Hepatic stellate cell (primary cell): ENCODE measurements at regions not wholly inside any gene's neighbourhood (a gene's known extent, or its start where the extent isn't known, plus 50 kb on each side); places are given as distances from the start of the nearest gene placed in this dataset.
"Not testable (repeated sequence)": the region's sequence is repeated elsewhere in the genome, so short reads cannot be mapped to it uniquely, and the experiment has no call there.

Experiments
- DNase-seq: peaks from one replicate; pipeline ENCODE4 v3.0.0; 2011; ENCODE audit warnings: low spot score

- DNase-seq, result no peak
Observed at GRCh38 chr4:184281231-184282139, 63.8 kb upstream of the ENPP6 start.

- no peak for DNase-seq
Observed at GRCh38 chr4:184280591-184281071, 63.0 kb upstream of the ENPP6 start.

DNA sequence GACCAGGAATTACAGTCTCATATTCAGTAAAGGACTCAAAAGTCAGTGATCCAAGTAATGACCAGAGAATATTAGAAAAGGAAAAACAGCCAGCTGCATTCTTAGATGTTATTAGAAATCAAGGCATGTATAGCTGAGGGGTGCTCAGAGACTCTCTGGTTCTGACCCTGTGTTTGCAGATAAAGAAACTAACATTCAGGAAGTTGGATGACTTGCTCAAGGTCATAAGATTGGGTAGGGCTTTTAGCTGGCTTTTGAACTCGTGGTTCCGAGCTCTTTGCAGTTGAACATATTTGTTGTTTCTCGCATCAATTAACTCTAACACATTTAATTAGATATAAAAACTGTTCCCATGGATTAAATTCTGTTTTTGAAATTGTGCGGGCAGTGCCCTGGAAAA is 62.5 kb upstream of the ENPP6 start:
- no peak for DNase-seq

GRCh38 chr4:184279496-184280061 is 61.9 kb upstream of the ENPP6 start:
- no peak for DNase-seq

DNA sequence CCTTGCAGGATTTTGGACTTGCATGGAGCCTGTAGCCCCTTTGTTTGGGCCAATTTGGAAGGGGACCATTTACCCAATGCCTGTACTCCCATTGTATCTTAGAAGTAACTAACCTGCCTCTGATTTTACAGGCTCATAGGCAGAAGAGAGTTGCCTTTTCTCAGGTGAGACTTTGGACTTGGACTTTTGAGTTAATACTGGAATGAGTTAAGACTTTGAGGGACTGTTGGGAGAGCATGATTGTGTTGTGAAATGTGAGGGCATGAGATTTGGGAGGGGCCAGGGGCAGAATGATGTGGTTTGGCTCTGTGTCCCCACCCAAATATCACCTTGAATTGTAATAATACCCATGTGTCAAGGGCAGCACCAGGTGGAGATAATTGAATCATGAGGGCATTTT is 60.1 kb upstream of the ENPP6 start:
- DNase-seq, result not testable (repeated sequence)

DNA sequence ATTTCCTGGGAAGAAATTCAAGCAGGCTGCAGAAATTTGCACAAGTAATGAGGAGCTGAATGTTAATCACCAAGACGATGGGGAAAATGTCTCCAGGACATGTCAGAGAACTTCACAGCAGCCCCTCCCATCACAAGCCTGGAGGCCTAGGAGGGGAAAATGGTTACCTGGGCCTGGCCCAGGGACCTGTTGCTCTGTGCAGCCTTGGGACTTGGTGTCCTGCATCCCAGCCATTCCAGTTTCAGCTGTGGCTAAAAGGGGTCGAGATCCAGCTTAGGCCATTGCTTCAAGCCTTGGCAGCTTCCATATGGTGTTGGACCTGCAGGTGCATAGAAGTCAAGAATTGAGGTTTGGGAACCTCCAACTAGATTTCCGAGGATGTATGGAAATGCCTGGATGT is 59.3 kb upstream of the ENPP6 start:
- not testable (repeated sequence) for DNase-seq

DNA sequence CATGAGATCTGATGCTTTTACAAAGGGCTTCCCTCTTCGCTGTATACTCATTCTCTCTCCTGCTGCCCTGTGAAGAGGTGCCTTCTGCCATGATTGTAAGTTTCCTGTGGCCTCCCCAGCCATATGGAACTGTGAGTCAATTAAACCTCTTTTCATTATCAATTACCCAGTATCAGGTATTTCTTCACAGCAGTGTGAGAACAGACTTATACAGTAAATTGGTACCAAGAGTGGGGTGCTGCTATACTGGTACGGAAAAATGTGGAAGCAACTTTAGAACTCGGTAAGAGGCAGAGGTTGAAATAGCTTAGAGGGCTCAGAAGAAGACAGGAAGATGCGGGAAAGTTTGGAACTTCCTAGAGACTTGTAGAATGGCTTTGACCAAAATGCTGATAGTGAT is 58.7 kb upstream of the ENPP6 start:
- not testable (repeated sequence) for DNase-seq

DNA sequence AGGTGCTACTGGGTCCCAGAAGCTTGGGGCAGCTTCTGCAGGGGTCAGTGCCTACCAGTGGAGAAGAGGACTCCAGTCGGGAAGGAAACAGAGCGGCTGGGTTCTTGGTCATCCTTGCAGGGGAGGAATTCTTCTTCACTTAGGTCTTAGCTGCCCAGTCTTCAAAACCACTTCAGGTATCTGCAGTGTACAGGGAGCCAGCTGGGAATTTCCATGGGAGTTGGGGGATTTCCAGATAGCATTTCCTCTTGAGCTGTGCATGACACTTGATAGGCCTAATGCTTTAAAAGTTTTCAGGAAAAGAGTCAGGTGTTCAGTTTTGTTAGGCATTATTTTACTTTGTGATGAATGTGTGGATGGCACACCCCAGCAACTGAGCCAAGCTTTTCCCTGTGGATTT is 58.1 kb upstream of the ENPP6 start:
- DNase-seq, result no peak

DNA sequence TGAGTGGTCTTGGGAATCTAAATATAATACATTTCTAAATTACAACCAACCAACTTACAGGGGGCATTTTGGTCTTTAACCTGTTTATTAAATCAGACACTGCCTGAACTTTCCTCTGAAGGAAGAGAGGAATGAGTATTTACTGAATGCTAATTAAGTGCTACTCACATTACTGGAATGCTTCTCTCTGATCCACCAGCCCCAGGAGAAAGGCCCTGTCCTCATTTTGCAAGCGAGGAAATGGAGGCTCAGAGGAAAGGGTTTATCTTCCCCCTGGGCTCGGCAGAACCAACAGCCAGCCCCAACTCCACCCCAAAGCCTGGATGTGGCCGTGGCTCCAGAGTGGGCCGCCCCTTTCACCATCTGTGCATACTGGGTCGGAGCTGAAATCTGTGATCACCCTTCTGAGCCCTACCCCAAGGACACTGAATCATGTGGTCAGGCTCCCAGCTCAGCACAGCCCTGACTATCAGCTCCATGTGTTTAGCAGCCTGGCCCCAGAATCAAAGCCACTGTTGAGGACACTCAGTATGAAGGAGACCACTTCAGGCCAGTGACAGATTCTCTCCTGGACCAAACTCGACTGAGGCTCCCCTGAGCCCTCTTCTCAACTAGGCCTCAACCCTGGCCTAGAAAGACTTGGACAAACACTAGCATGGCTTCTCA is 56.7 kb upstream of the ENPP6 start:
- DNase-seq, result no peak

DNA sequence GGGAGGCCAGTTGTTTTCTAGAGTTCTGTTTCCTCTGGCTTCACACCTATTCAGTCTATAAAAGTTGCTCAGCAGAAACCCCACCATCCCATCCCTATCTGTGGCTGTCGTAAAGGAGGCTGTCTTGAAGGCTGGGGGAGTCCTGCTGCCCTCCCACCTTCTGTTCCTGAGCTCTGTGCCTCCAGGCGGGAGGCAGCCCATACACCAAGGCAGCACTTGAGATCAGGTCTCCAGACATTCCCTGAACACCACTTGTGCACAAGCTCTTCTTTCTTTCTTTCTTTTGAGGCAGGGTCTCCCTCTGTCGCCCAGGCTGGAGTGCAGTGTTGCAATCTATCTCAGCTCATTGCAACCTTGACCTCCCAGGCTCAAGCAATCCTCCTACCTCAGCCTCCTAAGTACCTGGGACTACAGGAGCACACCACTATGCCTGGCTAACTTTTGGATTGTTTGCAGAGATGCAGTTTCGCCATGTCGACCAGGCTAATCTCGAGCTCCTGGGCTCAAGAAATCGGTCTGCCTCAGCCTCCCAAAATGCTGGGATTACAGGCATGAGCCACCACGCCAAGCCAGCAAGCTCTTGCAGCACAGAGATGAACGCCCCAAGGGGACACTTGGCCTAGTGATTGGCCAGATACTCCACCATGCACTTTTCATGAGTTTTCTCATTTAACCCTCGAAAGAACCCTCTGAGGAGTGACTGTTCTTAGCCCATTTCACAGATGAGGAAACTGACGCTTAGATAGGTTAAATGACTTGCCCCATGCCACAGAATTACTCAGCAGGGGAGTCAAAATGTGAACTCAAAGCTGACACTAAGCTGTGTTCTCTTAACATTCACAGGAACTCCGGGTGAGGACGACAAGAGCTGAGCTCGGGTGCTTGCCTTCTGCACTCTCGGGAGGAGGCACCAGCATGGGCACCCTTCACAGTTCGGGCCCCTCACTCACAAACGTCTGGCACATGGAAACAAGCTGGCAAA is 55.8 kb upstream of the ENPP6 start:
- DNase-seq, result no peak

DNA sequence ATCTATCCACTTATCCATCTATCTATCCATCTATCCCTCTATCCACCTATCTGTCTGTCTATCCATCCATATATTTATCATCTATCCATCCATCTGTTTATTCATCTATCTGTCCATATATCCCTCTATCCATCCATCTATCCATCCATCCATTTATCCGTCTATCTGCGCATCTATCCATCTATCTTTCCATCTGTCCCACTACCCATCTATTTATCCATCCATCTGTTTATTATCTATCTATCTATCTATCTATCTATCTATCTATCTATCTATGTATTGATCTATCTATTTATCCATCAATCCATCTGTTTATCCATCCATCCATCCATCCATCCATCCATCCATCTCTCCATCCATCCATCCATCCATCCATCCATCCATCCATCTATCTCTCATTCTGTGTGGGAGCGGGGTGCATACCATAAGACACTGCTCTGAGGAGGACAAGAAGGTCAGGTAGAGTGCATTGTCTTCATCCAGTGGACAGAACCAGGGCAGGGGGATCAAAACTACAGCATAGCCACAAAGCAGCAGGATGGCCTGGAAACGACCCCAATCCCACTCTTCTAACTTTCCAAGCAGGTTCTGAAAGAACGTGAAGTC is 53.2 kb upstream of the ENPP6 start:
- DNase-seq, result no peak

- DNase-seq, result no peak
Observed at GRCh38 chr4:184269879-184270430, 52.3 kb upstream of the ENPP6 start.

- no peak for DNase-seq
Observed at GRCh38 chr4:184268584-184269160, 51.0 kb upstream of the ENPP6 start.

DNA sequence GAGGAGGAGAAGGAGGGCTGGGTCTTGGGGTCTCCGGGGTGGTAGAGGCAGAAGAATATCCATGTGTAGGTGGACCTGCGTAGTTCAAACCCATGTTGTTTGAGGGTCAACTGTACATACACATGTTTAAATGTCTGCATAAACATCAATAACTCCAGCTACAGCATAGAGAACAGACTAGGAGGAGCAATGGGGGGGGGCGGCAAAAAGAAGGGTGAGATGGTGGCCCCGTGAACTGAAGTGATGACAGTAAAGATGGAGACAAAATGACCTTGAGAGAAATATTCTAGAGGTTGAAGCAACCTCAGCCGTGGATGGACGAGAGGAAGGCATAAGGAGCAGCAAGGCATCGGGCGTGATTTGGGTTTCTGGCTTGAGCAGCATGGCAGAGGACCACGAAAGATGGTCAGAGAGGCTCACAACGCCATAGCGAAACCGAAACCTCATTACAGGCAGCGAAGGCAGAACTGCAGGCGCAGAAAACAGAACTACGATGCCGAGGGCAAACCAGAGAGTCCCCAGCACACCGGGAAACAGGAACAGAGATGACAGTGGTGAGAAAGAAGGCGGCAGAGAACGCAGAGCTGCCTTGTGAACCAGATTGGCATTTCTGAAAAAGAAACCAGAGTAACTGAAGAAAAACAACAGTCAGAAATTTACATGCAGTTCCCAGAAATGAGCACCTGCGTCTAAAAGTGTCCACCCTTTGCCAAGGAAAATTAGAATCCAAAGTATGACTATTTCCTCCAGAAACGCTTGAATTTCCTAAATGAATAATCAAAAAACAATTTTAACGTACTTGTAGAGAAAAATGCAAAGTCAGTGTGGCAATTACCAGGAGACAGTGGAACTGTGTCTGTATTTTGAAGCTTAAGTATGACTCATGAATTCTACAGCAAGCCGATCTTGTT is 50.3 kb upstream of the ENPP6 start:
- DNase-seq, result peak; percentile 69
